ENCODE measurements at regions not wholly inside any gene's neighbourhood (a gene's known extent, or its start where the extent isn't known, plus 50 kb on each side); places are given as distances from the start of the nearest gene placed in this dataset.
A peak's percentile ranks its signal among the peaks of the same experiment; 100 is the strongest.

GRCh38 chr13:65470781-65471180 lies 1759.4 kb downstream of the PCDH9 start:
- Histone ChIP-seq H3K9me3 (ENCODE audit: insufficient read depth, low read depth, low read length) (no peaks in the 10 kb centered on the region), H4K8ac (ENCODE audit: low read depth, low read length) (no peak overlapping the region)

GRCh38 chr13:65468628-65469027 lies 1761.5 kb downstream of the PCDH9 start:
- no peak for DNase-seq
- Histone ChIP-seq H2BK12ac (ENCODE audit: low read length) (no peak overlapping the region), H3K18ac (ENCODE audit: low read length) (no peak overlapping the region), H3K27me3 (ENCODE audit: insufficient read depth, low read length) (no peaks in the 10 kb centered on the region), H3K4me3 (ENCODE audit: low read depth, low read length) (no peak overlapping the region), H2AFZ (ENCODE audit: insufficient read depth, low read length, poor library complexity) (no peak overlapping the region), H2BK120ac (ENCODE audit: insufficient read depth, low read length, poor library complexity) (no peak overlapping the region), H3K27ac (ENCODE audit: low read depth, low read length) (no peak overlapping the region), H3K4me1 (ENCODE audit: control insufficient read depth in 1 of 2, insufficient read depth in 2 of 2, low read length in 2 of 2) (no peaks in the 10 kb centered on the region), H2AK5ac (ENCODE audit: low read length) (no peak overlapping the region), H3K14ac (ENCODE audit: low read length) (no peak overlapping the region), H4K12ac (ENCODE audit: low read depth, low read length) (no peak overlapping the region), H3K23ac (ENCODE audit: low read length) (no peak overlapping the region), H3K9ac (ENCODE audit: low read length) (no peak overlapping the region), H3K4me2 (ENCODE audit: low read length) (no peak overlapping the region), H3K79me2 (ENCODE audit: control insufficient read depth, insufficient read depth, low read length, poor library complexity) (no peaks in the 10 kb centered on the region), H3K4ac (ENCODE audit: low read depth, low read length) (no peak overlapping the region), H3K79me1 (ENCODE audit: low read length) (peaks cover 2% of the 10 kb centered on the region), H2BK5ac (ENCODE audit: low read depth, low read length, poor library complexity) (no peak overlapping the region), H4K8ac (ENCODE audit: low read depth, low read length) (no peak overlapping the region), H4K91ac (ENCODE audit: low read depth, low read length) (no peak overlapping the region), H3K9me3 (ENCODE audit: insufficient read depth, low read depth, low read length) (no peaks in the 10 kb centered on the region), H3K36me3 (ENCODE audit: control insufficient read depth in 1 of 2, insufficient read depth in 2 of 2, low read length in 2 of 2) (no peaks in the 10 kb centered on the region)

More at GRCh38 chr13:65470781-65471180, 1759.4 kb downstream of the PCDH9 start:
- no peaks in the 10 kb centered on the region for H3K4me1 ChIP-seq (ENCODE audit: control insufficient read depth in 1 of 2, insufficient read depth in 2 of 2, low read length in 2 of 2)
- no peak overlapping the region for H2AK5ac ChIP-seq (ENCODE audit: low read length)
- no peak overlapping the region for H3K4me2 ChIP-seq (ENCODE audit: low read length)
- no peak for DNase-seq
- no CpG with 5 or more reads among the region's 2 CpGs for WGBS (ENCODE audit: extremely low coverage, insufficient coverage, insufficient read length)
- no peak overlapping the region for H4K91ac ChIP-seq (ENCODE audit: low read depth, low read length)
- no peak overlapping the region for H3K14ac ChIP-seq (ENCODE audit: low read length)
- H3K36me3 ChIP-seq (ENCODE audit: control insufficient read depth in 1 of 2, insufficient read depth in 2 of 2, low read length in 2 of 2), result no peaks in the 10 kb centered on the region
- H2BK12ac ChIP-seq (ENCODE audit: low read length), result no peak overlapping the region
- H3K27ac ChIP-seq (ENCODE audit: low read depth, low read length), result no peak overlapping the region
- no peaks in the 10 kb centered on the region for H3K27me3 ChIP-seq (ENCODE audit: insufficient read depth, low read length)
- H3K79me1 ChIP-seq (ENCODE audit: low read length), result peaks cover 2% of the 10 kb centered on the region
- H3K9ac ChIP-seq (ENCODE audit: low read length), result no peak overlapping the region
- no peak overlapping the region for H3K4ac ChIP-seq (ENCODE audit: low read depth, low read length)
- no peak overlapping the region for H3K23ac ChIP-seq (ENCODE audit: low read length)
- no peak overlapping the region for H4K12ac ChIP-seq (ENCODE audit: low read depth, low read length)
- H2AFZ ChIP-seq (ENCODE audit: insufficient read depth, low read length, poor library complexity), result no peak overlapping the region
- no peaks in the 10 kb centered on the region for H3K79me2 ChIP-seq (ENCODE audit: control insufficient read depth, insufficient read depth, low read length, poor library complexity)
- no peak overlapping the region for H3K18ac ChIP-seq (ENCODE audit: low read length)
- H3K4me3 ChIP-seq (ENCODE audit: low read depth, low read length), result no peak overlapping the region
- H2BK120ac ChIP-seq (ENCODE audit: insufficient read depth, low read length, poor library complexity), result no peak overlapping the region
- H2BK5ac ChIP-seq (ENCODE audit: low read depth, low read length, poor library complexity), result no peak overlapping the region

GRCh38 chr13:65461590-65461989 lies 1768.5 kb downstream of the PCDH9 start:
- no peak overlapping the region for H3K4ac ChIP-seq (ENCODE audit: low read depth, low read length)

GRCh38 chr13:65460136-65460535 lies 1770.0 kb downstream of the PCDH9 start:
- Histone ChIP-seq H2AK5ac (ENCODE audit: low read length) (no peak overlapping the region), H3K36me3 (ENCODE audit: control insufficient read depth in 1 of 2, insufficient read depth in 2 of 2, low read length in 2 of 2) (peaks cover 0 to 1% of the 10 kb centered on the region in 2 experiments), H3K9me3 (ENCODE audit: insufficient read depth, low read depth, low read length) (no peaks in the 10 kb centered on the region), H3K18ac (ENCODE audit: low read length) (no peak overlapping the region), H3K27ac (ENCODE audit: low read depth, low read length) (no peak overlapping the region), H4K12ac (ENCODE audit: low read depth, low read length) (no peak overlapping the region), H3K4me3 (ENCODE audit: low read depth, low read length) (no peak overlapping the region), H3K23ac (ENCODE audit: low read length) (no peak overlapping the region), H2BK12ac (ENCODE audit: low read length) (no peak overlapping the region), H2BK120ac (ENCODE audit: insufficient read depth, low read length, poor library complexity) (no peak overlapping the region), H3K79me1 (ENCODE audit: low read length) (peaks cover 2% of the 10 kb centered on the region), H3K27me3 (ENCODE audit: insufficient read depth, low read length) (no peaks in the 10 kb centered on the region), H3K4me1 (ENCODE audit: control insufficient read depth in 1 of 2, insufficient read depth in 2 of 2, low read length in 2 of 2) (peaks cover 0 to 5% of the 10 kb centered on the region in 2 experiments), H2BK5ac (ENCODE audit: low read depth, low read length, poor library complexity) (no peak overlapping the region), H4K8ac (ENCODE audit: low read depth, low read length) (no peak overlapping the region), H3K9ac (ENCODE audit: low read length) (no peak overlapping the region), H3K14ac (ENCODE audit: low read length) (no peak overlapping the region), H3K4me2 (ENCODE audit: low read length) (no peak overlapping the region), H3K4ac (ENCODE audit: low read depth, low read length) (no peak overlapping the region), H2AFZ (ENCODE audit: insufficient read depth, low read length, poor library complexity) (no peak overlapping the region), H4K91ac (ENCODE audit: low read depth, low read length) (no peak overlapping the region), H3K79me2 (ENCODE audit: control insufficient read depth, insufficient read depth, low read length, poor library complexity) (no peaks in the 10 kb centered on the region)
- DNase-seq, result no peak
- no CpG with 5 or more reads among the region's 1 CpG for WGBS (ENCODE audit: extremely low coverage, insufficient coverage, insufficient read length)

More at GRCh38 chr13:65461590-65461989, 1768.5 kb downstream of the PCDH9 start:
- DNase-seq, result no peak
- Histone ChIP-seq H2BK5ac (ENCODE audit: low read depth, low read length, poor library complexity) (no peak overlapping the region), H3K23ac (ENCODE audit: low read length) (no peak overlapping the region), H3K9me3 (ENCODE audit: insufficient read depth, low read depth, low read length) (no peaks in the 10 kb centered on the region), H3K9ac (ENCODE audit: low read length) (no peak overlapping the region), H3K79me1 (ENCODE audit: low read length) (peaks cover 2% of the 10 kb centered on the region), H3K18ac (ENCODE audit: low read length) (no peak overlapping the region), H2BK12ac (ENCODE audit: low read length) (no peak overlapping the region), H4K8ac (ENCODE audit: low read depth, low read length) (no peak overlapping the region), H3K4me2 (ENCODE audit: low read length) (no peak overlapping the region), H3K36me3 (ENCODE audit: control insufficient read depth in 1 of 2, insufficient read depth in 2 of 2, low read length in 2 of 2) (peaks cover 0 to 1% of the 10 kb centered on the region in 2 experiments), H2BK120ac (ENCODE audit: insufficient read depth, low read length, poor library complexity) (no peak overlapping the region), H4K91ac (ENCODE audit: low read depth, low read length) (no peak overlapping the region), H3K14ac (ENCODE audit: low read length) (no peak overlapping the region), H2AK5ac (ENCODE audit: low read length) (no peak overlapping the region), H2AFZ (ENCODE audit: insufficient read depth, low read length, poor library complexity) (no peak overlapping the region), H4K12ac (ENCODE audit: low read depth, low read length) (no peak overlapping the region), H3K4me1 (ENCODE audit: control insufficient read depth in 1 of 2, insufficient read depth in 2 of 2, low read length in 2 of 2) (peaks cover 0 to 5% of the 10 kb centered on the region in 2 experiments), H3K27ac (ENCODE audit: low read depth, low read length) (peak overlapping the region; percentile 19), H3K79me2 (ENCODE audit: control insufficient read depth, insufficient read depth, low read length, poor library complexity) (no peaks in the 10 kb centered on the region), H3K27me3 (ENCODE audit: insufficient read depth, low read length) (no peaks in the 10 kb centered on the region), H3K4me3 (ENCODE audit: low read depth, low read length) (no peak overlapping the region)
- WGBS (ENCODE audit: extremely low coverage, insufficient coverage, insufficient read length), result no CpG with 5 or more reads among the region's 6 CpGs
